HG03097 (cell line): ENCODE measurements at regions not wholly inside any gene's neighbourhood (a gene's known extent, or its start where the extent isn't known, plus 50 kb on each side); places are given as distances from the start of the nearest gene placed in this dataset.

ENCODE experiments used
- ATAC-seq: cut with Tn5 transposase; IDR thresholded peaks from one replicate; pipeline ENCODE4 v1.9.1; 2021; ENCODE audit not compliant: unreplicated experiment, low FRiP score

DNA sequence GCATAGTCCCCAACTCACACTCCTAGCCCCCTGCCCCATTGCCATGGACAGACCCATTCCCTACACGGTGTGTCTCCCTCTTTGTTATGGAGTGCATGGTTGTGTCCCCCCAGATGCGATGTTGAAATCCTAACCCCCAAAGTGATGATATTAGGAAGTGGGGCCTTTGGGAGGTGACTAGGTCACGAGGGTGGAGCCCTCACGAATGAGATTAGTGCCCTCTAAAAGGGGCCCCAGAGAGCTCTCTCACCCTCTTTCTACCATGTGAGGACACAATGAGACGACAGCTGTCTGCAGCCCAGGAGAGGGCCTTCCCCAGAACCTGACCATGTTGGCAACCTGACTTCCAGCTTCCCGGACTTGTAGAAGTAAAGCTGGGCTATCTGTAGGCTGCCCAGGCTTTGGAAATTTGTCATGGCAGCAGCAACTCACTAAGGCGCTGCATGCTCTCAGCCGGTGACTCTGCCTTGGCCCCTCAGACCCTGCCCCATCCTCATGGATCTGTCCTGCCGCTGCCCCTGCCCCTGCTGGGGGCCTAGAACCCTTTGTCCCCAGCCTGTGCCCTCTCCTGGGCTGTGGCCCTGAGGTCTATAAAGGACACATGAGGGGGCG, 318.1 kb upstream of the RTL1 start:
- ATAC-seq: no peak

DNA sequence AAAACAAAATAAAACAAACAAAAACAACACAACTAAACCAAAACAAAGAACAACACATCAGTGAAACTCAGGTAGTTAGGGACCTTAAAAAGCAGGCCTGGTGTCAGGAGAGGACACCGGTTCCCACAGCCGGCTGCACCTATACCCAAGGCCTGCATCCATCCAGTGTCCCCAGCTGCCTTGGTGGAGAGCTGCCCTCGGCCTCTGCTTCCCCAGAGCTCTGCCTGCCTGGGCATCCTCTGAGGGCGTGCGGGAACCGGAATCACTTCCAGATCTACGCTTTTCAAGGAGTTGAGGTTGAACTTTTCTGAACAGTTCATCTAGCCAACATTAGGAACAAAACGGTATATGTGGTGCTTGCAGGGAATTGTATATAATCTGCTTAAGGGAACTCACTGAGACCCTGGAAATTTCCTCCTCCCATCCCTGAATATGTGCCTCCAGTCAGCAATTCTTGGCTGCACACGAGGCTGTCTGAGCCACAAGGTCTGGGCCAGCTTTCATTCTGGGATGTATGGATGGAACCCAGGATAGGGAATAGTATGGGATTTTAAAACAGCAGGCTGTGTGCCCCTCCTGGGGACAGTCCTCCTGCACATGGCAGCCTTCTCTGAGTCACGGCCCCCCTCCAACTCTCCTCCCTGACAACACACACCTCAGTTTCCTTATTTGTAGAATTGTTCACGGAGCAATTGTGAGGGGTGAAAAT, 319.0 kb upstream of the RTL1 start:
- no peak for ATAC-seq

DNA sequence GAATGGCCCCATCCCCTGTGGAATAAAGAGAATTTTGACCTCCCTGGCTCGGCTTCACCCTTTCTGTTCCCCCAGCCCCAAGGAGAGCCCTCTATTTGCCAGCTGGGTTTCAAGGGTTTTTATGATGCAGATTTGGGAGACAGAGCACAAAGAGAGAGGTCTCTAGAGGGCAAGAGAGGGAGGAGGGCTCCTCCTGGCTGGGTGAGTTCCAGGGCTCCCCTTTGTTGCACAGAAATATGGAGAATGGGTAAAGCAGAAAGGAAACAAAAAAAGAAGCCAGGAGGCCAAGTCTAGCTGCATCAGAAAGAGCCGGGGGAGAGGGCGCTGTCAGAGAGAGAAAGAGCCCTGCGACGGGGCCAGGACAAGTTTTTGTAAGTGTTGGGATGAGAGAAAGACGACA, 319.6 kb upstream of the RTL1 start:
- no peak for ATAC-seq

DNA sequence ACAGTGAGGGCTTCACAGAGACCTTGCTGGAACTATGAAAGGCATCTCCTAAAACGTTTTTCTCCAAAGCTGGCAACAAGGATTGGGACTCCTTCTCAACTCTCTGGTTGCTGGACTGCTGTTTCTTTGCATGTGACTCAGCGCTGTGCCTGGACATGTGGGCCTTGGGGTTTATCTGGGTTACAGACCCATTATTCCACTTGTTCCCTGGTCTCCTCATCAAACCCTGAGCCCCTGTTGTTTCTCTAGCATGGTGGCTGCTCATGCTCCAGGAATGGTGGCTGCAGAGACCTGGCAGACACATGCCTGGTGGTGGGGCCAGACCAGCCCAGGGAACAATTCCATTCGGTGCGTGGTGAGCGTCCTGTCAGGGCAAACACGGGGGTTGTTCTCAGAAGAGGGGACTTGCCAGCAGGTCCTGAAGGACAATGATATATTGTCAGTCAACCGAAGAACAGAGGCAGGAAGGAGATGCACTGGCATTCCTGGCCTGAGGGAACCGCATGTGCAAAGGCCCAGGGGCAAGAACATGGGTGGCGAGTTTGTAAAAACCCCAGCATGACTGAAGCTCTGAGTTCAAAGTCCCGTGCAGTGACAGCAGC, 320.1 kb upstream of the RTL1 start:
- no peak for ATAC-seq

DNA sequence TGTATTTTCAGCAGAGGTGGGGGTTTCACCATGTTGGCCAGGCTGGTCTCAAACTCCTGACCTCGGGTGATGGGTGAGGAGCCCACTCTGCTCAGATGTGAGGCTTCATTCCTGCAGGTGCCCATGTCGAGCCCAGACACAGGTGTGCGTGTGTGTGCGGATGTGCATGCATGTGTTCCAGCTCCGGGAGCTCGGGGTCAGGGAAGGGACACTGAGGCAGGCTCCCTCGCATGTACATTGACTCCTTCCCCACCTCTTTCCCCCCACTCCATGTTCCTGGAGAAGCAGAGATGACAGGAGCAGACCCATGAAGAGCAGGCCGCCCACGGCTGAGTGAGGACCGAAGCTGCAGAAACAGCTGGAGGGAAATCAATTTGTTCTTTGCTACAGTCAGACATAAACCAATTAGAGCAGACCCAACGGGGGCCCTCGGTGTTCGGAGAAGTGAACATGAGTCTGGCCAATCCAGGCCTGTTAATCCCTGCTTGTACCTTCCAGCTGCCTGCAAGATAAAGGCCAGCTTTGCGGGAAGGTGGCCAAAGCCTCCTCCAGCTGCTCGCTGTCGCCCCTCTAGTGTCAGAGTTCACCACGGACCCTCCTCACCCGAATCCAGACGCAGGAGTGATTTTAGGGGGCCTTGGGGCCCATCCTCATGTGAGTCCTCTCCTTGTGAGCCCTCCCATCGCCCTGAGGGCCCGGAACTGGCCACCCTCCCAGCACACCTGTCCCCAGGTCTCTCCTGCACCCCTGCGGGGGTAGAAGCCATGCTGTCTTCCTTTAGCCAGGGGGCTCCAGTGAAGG, 321.0 kb upstream of the RTL1 start:
- ATAC-seq: no peak

DNA sequence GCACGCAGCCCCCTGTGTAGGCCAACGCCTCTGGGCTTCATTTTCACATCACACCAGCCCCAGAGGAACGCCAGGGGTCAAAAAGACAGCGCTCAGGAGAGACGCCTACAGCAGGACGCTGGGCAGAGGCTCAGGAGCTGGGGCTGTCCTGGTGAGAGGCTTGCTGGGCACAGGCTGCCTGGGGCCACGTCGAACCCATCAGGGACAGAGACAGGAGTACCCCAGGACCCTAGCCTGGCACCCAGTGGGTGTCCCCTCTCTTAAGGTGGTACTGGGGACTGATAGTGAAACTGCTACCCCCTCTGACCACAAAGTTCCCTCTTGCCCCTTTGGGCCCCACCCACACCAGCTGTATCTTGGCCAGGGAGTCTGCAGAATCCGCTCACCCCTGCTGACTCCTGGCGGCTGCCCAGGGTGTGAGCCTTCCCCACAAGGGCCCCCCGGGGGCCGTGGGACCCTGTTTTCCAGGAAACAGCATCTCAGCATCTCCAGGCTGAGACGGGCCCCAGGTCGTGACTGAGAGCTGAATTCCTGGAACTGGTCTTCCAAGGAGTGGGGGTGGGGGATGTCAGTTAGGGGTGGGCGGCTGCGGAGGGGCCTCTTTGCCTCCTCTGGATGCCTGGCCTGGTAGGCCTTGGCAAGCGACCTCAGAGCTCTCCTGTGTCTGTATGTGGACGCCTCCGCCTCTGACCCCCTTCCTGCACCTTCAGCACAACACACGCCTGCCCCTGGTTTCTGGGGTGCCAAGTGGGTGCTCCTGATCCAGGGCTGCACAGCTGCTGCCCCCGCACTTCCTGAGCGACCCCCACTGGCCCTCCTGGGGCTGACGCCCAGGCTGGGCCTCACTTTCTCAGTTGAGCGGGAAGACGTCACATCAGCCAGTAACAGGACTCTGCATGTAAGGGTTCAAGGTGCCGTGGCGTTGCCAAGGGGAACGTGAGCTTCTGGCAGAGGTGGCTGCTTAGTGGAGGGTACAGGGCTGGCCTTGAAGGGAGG, 321.9 kb upstream of the RTL1 start:
- ATAC-seq: no peak

DNA sequence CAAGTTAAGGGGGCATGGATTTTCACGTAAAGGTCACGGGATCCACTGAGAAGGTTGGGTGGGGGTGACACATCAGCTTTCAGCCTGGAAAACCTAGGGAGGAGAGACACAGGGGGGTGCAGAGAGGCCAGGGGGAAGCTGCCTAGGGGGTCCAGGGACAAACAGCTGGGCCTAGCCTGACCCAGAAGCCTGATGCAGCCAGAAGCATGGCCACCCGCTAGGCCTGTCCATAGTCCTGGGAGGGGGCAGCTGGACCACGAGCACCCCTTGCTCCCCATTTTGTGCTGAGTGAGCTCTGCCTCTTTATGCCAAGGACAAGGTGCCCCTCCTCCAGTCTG, 322.7 kb upstream of the RTL1 start:
- no peak for ATAC-seq

DNA sequence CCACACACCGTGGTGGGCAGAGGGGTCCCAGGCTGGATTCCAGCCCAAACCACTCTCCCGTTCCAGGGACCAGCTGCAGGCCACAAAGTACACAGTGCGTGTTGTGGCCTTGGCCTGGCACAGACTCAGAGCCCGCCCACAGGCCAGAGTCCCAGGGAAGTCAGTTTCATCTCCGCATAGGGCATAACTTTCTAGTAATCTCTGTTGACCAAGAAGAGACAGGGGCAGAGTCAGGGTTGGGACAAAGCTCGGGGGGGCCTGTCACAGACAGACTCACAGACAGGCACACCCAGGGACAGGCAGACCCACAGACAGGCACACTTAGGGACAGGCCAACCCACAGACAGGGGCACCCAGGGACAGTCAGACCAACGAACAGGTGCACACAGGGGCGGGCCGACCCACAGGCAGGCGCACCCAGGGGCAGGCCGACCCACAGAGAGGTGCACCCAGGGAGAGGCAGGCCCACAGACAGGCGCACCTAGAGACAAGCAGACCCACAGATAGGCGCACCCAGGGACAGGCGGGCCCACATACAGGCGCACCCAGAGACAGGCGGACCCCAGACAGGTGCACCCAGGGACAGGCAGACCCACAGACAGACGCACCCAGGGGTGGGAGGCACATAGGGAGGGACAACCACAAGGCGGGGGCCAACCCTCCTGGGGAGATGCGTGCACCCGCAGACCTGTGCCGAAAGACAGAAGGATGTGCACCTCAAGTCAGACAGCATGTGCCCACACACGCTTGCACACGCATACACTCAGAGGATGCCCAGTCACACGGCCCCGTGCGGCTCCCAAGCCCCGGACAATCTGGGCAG, 323.3 kb upstream of the RTL1 start:
- ATAC-seq: no peak

DNA sequence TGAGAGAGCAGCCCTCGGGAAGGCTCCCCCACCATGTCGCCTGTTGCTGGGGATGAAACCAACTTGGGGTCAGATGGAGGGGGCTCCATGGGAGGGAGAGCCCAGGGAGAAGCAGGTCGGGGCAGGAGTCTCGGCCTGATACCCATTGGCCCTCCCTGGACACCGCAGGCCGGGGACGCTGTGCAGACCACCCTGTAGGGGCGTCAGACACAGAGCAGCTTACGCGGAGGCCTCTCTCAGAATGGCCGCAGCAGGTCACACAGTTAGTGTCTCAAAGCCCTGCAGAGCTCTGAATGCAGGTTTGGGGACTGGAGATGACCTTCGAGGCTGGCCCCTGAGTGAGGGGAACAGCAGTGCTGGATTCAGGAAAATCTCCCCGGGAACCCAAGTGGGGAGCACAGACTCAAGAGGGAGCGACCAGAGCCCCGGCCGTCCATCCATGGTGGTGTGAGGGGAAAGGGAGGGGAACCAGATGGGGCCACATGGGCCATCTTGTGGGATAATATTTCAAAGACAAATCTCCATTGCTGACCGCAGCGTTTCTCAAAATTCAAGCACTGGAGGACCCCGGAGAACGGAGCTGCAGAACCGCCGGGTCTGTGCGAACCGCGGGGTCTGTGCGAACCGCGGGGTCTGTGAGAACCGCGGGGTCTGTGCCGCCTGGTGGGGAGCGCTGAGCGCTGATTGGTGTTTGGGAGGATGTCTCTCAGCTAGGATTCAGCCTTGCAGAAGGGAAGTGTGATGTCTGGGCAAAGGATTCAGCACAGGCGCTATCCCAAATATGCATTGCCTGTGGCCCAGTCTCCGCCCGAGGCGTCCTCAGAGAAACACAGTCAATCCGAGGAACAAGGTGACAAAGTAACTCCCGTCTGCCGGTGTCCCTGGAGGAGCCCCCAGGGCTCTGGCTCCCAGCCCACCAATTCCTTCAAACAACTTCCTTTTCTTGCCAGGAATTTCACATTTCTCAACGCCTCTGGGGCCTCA, 324.4 kb upstream of the RTL1 start:
- ATAC-seq: no peak

DNA sequence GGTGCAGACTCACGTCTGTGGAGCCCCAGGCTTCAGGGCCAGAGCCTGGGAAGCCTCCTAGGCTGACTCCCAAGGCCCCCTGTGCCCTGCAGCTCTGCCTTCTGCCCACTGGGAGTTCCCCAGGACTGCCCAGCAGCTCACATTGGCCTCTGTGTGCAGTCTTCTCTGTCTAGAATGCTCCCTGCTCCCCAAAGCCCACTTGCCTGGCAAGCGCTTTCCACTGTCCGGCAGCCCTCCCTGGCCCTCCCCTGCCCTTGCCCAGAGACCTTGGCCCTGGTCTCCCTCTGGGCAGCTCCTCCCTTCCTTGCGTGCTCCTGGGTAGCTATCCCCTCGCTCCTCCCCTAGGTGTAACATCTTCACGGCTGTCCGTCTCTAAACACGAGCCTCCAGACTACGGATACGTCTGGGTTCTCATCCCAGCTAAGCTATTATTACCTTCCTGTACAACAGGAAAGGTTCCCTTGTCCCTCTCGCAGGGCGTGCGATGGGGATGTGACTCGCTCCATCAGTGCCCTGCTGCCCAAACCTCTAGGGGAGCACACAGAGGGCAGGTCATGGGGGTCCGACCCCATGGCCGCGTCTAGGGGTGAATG, 325.5 kb upstream of the RTL1 start:
- ATAC-seq: no peak

DNA sequence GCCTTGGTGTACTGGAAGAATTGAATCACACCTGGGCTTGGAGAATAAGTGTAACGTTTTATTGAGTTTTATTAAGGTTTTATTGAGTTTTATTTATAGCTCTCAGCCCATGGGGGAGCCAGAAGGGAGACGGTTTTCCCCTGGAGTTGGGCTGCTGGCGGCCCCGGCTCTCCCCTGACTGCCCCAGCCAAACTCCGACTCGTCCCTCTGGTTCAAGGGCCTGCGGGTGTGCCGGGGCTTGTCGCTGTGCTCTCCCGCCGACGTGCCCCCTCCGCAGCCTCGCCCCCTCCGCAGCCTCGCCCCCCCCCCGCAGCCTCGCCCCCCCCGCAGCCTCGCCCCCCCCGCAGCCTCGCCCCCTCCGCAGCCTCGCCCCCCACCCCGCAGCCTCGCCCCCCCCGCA, 326.1 kb upstream of the RTL1 start:
- no peak for ATAC-seq

DNA sequence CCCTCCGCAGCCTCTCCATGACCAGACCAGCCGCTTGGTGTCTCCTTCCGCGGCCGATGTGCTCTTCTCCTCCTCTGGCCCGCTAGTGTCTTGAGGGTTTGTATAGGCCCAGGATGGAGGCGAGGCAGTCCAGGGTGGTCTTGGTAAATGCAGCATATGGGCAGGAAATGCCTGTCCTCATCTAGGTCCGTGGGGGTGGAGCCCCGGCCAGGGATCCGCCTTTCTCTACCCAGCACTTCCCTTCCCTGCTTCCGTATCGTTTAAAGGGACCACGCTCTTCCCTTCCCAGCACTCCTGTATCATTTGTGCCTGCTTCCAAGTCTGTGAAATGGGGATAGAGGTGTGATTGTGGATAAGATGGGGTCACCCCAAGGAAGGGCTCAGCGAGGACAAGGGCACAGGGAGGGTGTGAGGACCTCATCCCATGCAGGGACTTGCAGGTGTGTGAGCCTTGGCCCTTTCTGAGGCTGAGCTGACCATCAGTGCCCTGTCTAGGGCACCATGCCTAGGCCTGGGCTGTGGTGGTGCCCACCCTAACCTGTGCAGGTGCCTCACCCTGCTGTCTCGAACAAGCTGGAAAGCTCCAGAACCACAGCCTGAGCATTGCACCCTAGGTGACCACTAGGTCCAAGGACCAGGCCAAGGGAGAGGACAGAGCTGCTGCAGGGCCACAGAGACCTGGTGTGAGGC, 326.8 kb upstream of the RTL1 start:
- ATAC-seq: no peak

DNA sequence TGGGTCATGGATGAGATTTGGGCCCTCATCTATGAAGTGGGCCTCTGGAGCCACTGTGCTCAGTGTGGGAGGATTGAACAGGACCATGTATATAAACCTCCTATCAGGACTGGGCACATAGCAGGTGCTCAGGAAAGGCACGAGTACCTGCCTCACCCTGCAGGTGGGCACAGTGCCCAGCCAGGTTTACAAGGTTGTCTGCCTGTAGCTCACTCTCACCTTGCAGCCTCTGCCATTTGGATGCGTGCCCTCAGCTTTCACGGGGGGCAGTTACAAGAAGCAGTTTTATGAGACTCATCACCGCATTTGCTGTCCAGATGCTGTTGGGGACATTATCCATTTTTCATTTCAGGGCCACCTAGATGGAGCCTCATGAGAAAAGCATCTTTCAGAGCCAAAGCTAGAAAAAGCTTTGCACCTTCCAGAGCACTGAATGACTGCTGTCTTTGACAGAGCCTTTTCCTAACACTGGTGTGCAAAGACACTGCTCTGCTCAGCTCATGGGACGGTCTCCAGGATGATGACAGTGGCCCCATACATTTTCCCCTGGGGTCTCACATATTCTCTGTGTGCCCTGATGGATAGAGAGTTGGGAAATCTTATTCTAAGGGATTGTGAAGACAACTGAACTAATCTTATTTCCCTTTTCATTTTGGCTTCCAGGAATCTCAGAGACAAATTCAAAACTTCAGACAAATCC, 327.5 kb upstream of the RTL1 start:
- ATAC-seq: no peak

DNA sequence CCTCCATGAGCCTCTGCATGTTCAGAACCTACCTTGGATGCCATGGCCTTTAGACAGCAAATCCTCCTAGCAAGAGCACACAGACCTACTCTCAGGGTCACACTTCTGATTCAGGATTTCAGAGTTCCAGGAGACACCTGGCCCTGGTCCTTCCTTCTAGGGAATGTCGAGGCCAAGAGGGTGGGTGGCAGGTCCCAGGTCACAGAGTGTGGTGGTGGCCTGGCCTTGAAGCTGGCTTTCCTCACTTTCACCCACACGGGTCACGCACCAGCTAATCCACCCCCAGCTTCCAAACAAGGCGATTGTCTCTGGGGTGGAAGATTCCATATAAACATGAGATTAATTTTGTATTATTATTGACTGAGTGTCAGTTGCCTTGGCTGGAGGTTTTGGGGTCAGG, 328.3 kb upstream of the RTL1 start:
- no peak for ATAC-seq

DNA sequence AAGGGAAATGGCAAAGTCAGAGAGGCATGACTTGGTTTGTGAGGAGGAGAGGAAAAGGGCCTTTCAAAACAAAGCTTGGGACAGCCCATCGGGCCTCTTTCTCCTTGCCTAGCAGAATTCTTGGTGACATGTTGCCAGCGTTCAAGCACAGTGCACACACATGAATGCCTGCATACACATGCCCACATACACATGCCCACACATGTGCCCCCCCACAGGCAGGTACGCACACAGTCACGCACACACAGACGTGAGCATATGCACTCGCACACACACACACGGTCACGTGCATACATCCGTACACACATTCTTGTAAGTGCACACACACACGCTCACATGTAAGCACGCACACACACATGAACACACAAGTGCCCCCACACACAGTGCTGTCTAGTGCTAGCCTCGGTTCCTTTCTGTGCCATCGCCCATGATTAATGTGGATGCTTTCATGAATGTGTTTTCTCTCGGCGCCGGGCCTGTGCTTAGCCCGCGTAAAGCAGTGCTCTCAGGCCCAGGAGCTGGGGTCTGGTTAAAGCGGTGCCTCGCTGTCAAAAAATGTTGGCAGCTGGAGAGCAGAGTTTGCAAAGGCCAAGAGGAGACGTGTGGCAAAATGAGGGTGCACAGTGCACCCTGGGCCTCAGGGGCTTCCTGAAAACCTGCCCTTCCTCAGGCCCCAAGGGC, 328.8 kb upstream of the DIO3 start:
- no peak for ATAC-seq

DNA sequence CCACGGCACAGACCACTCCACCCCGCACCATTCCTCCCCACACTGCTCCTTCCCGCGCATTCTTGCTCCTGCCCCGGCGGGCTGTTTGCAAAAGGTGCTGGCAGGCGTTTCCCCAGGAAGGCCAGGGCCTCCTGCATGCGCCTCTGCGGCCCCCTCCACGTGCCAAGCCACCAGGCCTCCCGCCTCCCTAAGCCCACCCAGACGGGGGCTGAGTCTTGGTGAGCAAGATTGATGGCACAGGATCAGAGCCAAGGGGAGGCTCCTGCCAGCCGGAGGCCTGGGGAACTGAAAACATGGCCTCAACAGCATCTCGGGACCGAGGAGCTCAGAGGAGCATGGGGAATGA, 328.3 kb upstream of the DIO3 start:
- no peak for ATAC-seq
